HG03521 (cell line): ENCODE measurements at regions not wholly inside any gene's neighbourhood (a gene's known extent, or its start where the extent isn't known, plus 50 kb on each side); places are given as distances from the start of the nearest gene placed in this dataset.

Source experiments
- ATAC-seq: cut with Tn5 transposase; IDR thresholded peaks from one replicate; pipeline ENCODE4 v1.9.1; 2021; ENCODE audit warnings: mild to moderate bottlenecking, moderate library complexity; ENCODE audit not compliant: unreplicated experiment

DNA sequence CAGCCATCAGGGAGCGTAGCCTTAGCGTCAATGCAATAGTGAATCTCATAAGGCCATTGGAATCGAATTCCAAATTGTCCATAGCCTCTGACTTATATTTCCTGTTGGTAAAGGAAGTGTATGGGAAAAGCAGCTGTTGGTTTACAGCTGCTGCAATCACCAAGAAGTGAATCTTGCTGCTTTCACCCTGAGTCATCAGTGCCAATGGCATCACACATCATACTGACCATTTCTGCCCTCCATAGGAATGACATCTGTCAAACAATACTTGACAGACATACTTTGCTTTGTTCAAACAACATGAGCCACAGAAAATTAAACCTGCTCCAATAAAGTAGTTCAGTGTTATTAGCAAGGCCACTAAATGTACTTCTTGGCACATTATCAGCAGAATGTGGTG, 111.2 kb upstream of the KLHL29 start:
- ATAC-seq: no peak

DNA sequence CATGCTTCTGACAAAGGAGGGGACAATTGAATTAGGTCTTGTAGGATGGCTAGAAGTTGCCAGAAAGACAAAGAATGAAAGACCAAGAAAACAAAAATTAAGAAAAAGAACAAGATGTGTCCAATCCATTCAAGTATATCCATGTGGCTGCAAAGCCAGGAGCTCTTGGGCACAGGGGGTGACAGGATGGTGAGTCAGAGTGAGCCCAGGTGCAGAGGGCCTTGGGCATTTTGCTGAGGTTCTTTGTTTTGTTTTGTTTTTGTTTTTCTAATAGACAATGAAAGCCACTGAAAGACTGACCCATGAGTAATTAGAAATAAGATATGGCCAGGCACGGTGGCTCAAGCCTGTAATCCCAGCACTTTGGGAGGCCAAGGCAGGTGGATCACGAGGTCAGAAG, 104.6 kb upstream of the KLHL29 start:
- no peak for ATAC-seq

- ATAC-seq: no peak
Observed at GRCh38 chr2:23283653-23284052, 101.3 kb upstream of the KLHL29 start.

GRCh38 chr2:23285091-23285800, 99.7 kb upstream of the KLHL29 start:
- ATAC-seq: no peak

- ATAC-seq: no peak
Observed at GRCh38 chr2:23286031-23286757, 98.8 kb upstream of the KLHL29 start.

DNA sequence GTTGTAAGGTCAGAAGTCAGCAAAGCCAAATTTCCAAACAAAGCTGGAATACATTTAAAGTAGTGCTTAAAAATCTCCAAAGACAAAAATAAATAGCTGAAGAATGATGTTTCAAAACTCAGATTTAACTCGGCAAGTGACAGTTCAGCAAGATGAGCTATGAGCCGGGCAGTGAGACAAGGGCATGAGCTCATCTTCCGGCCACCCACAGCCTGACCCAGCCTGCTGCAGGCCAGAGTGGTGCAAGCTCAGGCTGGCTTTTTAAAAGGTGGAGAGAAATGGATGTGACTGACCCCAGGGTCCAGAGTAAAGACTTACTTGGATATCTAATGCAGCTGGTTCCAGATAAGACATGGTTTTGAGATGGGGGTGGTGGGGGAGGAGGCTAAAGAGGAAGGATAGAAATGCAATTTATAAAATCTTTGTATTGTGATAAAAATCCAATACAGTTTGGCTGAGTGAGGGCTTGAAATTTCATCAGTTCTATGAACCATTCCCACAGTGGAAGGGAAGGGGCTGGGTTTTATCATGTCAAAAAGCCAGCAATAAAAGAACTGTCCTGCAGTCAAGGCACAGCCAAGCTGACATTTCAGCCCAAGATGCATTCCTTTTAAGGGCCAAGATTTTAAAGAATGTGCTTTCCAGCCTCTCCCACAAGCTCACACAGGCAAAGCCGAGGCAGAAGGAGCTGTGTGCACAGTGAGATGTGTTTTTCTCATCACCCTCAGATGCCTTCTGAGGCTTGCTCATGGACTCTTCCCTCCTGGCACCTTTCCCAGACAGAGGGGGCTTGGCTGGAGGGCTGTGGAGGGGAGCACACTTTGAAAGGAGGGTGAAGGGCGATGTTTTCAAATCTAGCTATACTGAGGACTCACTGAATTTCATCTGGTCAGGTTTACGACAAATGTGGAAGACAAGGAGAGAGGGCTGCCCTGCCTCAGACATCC, 97.9 kb upstream of the KLHL29 start:
- ATAC-seq: no peak

DNA sequence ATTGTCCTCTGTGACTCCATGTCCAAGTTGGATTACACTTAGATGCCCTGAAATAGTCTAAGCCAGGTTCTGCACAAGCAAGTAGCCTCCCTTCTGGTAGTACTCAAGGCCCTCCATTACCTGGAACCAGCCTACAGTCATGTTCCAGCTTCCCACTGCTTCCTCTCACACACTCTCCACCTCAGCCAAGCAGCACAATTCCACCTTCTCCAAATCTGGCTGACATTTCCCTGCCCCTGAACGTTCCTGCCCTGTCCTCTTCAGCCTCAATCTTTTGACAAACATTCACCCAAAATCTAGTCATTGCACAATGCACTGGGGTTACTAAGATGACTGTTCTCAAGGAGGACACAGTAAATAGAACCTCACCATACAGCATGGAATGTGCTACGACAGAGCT, 95.3 kb upstream of the KLHL29 start:
- no peak for ATAC-seq

DNA sequence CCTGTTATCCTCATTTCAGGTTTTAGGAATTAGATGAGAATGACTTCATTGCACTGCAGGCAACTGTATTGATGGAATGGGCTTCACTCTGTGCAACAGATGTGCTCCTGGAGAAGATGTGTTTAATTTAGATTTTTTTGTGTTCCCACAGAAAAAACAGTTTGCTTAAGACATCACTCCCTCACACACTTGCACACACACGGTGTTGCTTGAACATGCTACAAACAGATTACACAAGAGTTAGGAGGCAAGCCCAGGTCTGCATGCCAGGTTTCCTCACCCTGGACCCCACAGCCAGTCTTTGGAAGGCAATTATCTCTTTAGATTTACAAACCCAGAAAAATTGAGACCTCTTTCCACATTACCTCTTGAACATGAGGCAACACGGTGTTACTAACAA, 93.7 kb upstream of the KLHL29 start:
- ATAC-seq: no peak

DNA sequence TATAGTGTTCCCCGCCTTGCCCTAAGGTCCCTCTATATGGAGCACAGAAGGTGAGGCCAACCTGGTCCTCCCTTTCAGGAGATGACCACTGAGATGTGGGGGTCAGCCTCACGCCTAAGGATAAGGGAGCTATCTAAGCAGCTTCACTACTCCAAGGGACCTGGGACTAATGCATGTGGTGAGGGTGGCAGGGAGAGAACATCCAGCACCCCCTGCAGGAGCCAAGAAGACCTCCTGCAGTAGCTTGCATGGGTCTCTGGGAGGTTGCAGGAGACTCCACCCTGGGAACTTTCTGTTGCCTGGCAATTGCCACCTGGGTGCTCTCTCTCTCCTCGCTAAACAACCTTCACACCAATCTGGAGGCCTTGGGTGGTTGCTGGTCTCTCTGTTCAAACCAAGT, 93.0 kb upstream of the KLHL29 start:
- no peak for ATAC-seq

DNA sequence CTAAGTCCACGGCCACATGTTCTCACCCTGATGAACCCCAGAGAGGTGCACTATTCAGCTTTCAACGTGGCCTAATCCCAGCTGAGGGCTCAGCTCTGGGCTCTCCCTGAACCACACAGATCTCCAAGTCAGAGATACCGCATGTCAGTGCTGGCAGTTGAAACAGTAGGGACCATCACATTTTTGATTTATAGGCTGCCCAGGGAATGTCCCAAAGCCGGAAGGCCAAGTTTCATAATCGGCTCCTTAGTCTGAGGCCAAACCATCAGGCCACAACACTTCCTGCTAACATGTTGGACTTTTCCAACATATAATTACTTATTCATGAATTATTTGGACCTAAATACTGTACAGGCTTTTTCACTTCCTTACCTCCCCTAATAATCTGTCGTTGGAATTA, 91.9 kb upstream of the KLHL29 start:
- ATAC-seq: no peak

- no peak for ATAC-seq
Observed at GRCh38 chr2:23293731-23294130, 91.2 kb upstream of the KLHL29 start.

DNA sequence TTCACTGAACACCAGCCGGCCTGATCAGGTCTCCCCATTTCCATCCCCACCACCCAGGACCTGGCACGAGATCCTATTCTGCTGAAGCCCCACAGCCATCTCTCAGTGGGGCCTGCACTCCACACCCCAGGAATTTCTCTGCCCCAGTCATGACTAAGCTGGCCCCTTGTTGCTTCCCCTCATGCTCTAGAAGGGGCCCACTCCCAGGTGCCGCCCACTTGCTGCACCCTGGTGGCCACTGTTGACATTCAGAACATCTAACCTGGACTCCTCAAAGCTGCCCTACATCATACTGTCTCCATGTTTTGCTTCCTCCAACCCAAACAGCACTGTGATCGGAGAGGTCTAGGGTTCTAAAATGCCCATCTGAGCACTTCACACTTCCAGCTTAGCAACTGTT, 90.7 kb upstream of the KLHL29 start:
- ATAC-seq: no peak

- no peak for ATAC-seq
Observed at GRCh38 chr2:23296691-23297090, 88.3 kb upstream of the KLHL29 start.

DNA sequence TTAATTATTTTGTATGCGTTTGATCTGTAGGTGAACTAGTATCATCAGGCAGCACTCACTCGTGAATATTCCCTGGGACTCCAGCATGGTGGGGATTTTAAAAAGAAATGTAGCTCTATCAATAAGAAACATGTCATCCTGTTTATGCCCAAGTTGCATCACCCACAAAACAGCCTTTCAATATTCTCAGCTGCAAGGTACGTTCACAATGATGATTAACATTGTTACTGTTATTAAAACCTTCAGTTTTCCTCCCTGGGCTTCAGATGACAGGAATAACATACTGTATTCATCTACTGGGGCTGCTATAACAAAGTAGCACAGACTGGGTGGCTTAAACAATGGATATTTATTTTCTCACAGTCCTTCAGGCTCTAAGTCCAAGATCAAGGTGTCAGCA, 87.9 kb upstream of the KLHL29 start:
- no peak for ATAC-seq

- no peak for ATAC-seq
Observed at GRCh38 chr2:23298551-23298950, 86.4 kb upstream of the KLHL29 start.

DNA sequence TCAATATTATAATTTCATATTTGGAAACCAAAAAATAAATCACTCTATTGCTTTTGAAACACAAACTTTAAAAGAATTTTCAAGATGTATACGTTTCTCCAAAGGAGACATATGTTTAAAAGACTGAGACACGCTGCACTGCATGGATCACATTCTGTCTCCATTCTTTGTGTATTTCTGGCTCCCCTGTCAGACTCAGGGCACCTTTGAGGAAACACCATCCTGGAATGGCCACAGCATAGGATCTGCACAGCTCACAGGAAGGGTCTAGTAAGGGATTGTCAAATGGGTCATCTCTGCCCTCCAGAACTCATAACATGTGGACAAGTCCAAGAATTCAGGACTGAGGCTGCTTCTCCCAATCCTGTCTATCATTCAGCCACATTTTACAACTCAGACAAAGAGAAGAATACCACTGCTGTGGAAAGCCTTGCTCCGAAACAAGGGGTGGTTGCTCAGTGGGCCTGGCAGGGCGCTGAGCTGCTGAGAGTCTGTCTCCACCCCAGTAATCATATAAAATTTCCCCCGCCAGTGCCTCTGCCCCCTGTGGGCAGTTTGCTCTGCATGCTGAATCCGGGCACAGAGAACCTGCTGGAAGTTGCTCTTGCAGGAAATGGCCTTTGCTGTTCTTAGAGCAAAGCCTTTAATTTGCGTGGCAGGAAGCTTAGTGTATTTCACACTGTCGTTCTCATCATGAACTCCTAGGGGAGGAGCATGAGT, 85.3 kb upstream of the KLHL29 start:
- no peak for ATAC-seq

DNA sequence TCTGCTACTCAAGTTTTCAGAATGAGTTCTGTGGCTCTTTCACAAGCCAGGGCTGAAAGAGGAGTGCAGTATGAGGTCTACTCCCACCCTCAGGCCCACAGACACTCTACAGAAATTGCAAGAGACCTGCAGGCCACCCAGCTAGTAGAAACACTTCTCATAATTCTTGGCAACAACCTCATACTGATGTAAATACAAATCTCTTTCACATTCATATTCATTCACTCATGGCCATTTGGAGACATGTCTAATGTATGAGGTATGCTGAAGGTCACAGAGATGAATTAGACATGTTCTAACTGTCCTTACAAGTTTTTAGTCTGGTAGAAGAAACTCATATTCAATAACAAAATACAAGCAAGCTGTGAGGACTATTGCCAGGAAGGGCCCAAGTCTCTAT, 83.8 kb upstream of the KLHL29 start:
- no peak for ATAC-seq

DNA sequence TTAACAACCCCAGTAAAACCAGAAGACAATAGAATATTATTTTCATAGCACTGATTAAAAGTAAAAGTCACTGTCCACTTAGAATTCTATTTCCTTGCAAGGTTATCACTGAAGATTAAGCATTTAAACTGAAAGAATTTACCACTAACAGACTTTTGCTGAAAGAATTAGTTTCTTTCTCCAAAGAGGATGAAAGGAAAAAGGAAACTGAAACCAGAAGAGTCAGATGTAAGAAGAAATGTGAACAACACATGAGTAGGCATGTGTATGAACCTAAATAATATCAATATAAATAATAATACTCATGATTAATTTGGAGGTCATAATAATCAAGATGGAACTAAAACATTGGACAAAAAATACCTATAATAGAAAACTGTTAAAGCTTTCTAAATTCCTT, 82.4 kb upstream of the KLHL29 start:
- no peak for ATAC-seq

GRCh38 chr2:23306401-23306800, 78.6 kb upstream of the KLHL29 start:
- no peak for ATAC-seq

DNA sequence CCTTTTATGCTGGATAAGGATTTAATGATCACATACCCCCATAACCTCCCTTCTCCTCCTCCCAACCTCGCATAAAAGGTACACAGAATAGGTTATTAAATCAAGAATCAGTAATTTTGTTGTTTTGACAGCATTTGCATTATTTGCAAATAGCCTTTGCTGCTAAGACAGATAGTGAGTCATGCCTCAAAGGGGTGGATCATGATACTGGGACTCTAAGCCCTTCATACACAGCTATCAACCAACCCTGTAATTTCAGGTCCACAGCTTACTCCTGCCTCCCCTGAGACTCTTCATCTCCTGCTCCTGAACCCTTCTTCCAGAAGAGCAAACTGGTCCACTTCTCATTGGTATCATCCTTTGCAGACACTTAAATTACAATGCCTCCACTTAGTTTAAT, 73.8 kb upstream of the KLHL29 start:
- ATAC-seq: no peak

DNA sequence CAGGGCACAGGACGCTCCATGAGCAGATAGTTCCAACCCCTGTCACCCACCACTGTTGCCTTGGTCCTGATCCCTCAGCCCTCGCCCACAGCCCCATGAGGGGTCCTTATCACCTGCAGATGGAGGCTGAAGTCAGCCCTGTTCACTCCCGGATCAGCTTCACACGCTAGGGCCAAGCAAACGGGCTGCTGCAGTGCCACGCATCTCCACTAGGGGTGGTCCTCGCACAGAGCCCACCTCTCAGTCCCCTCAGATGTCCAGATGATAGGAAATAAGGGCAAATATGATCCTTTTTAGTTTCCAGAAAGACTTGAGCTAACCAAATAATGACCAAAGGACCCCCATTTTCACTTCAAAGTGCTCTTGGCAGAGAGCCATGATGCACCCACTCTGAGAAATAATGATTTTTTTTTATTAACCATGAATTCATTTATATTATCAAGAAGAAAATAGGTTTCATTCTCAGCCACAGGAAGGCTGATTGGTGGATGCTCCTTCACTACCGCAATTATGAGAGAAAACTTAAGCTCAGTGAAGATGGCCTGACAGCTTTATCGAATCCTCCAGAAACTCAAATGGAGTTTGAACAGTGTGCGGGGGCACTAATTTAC, 71.9 kb upstream of the KLHL29 start:
- peak; percentile 82 for ATAC-seq
